ENCODE measurements at regions not wholly inside any gene's neighbourhood (a gene's known extent, or its start where the extent isn't known, plus 50 kb on each side); places are given as distances from the start of the nearest gene placed in this dataset.

DNA sequence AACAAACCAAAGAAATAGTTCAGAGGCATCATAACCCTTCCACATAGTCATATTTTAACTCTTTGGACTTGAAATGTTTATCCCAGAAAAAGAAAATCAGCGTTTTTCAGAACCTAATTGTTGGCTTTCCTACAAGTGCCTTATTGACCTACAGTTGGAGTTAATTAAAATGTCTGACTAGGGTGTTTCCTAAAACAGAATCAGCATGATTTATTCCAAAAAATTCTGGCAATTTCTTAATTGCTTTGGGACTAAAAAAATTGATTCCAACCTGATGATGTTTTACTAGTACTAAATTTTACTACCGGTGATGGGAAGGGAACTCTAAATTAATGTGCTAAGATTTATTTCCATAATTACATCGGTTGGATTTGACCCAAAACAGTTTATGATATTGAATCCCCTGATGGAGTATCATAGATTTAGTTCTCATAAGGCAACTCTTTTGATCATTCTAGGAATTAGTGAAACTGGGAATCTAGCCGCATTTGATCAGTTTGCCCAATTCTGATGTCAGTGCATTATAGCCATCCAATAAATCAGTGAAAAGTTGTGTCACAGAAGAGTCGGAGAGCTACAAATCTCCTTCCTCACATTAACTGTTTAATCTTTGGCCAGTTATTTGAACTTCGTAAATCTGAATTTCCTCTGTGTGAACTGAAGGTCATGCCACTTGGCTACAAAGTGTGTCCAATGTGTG lies 134.3 kb upstream of the DSEL start:
- TF ChIP-seq POLR2A (IDR thresholded peaks at IDR 0.05) (no peak), CTCF (IDR thresholded peaks at IDR 0.05) (no peak), EP300 (IDR thresholded peaks at IDR 0.05) (no peak)
